Panc1 (cell line): ENCODE measurements at regions not wholly inside any gene's neighbourhood (a gene's known extent, or its start where the extent isn't known, plus 50 kb on each side); places are given as distances from the start of the nearest gene placed in this dataset.

Experiments
- ATAC-seq: fragments of 200-7000 bp; cut with Tn5 transposase; 2 replicates; pipeline ENCODE4 v1.9.1; 2020; ENCODE audit warnings: mild to moderate bottlenecking, moderate library complexity
- BruUV-seq: library from RNA; stranded (reverse); fragments of 400-500 nt; replicated peaks from 2 replicates; lab custom pipeline; 2021; lab: Mats Ljungman, UMichigan
- CTCF ChIA-PET: fragments of 300-600 bp; sonication (Branson Sonifier 250); formaldehyde crosslinking; loops from one replicate; lab custom pipeline; 2022; ENCODE audit warnings: antibody characterized with exemption; lab: Charles Lee
- POLR2A ChIA-PET: fragments of 300-600 bp; sonication (Branson Sonifier 250); formaldehyde crosslinking; loops from one replicate; lab custom pipeline; 2022; ENCODE audit warnings: antibody characterized with exemption; lab: Charles Lee
- DNase-seq: peaks from one replicate; pipeline ENCODE4 v3.0.0-alpha.2; 2010; ENCODE audit warnings: low read depth, low spot score
- H3K27ac ChIP-seq: 2 replicates; pipeline ENCODE4 v1.5.1; 2011; ENCODE audit warnings: mild to moderate bottlenecking, low read length, inconsistent platforms
- H3K27me3 ChIP-seq: fragments of 200-500 bp; sonication (Bioruptor generic); 2 replicates; pipeline ENCODE4 v1.6.0; 2014; ENCODE audit warnings: low read length, inconsistent platforms; ENCODE audit not compliant: control insufficient read depth, insufficient read depth
- H3K36me3 ChIP-seq: fragments of 200-500 bp; sonication (Bioruptor generic); 2 replicates; pipeline ENCODE4 v1.5.1; 2014; ENCODE audit warnings: inconsistent platforms, mild to moderate bottlenecking, low read length, moderate library complexity; ENCODE audit not compliant: control insufficient read depth, insufficient read depth
- H3K4me1 ChIP-seq: 2 replicates; pipeline ENCODE4 v1.5.1; 2011; ENCODE audit warnings: inconsistent platforms, mild to moderate bottlenecking, low read length, moderate library complexity; ENCODE audit not compliant: control insufficient read depth, insufficient read depth
- H3K4me3 ChIP-seq, 2 experiments: 2 replicates each; pipeline ENCODE4 v1.5.1; 2011 to 2012; ENCODE audit warnings: low read depth in 2 of 2, low read length in 2 of 2, mild to moderate bottlenecking in 2 of 2, inconsistent platforms in 1 of 2, moderate library complexity in 1 of 2
- H3K9me3 ChIP-seq: fragments of 200-500 bp; sonication (Bioruptor generic); 2 replicates; pipeline ENCODE4 v1.5.1; 2014; ENCODE audit warnings: low read depth, mild to moderate bottlenecking, inconsistent platforms, low read length, moderate library complexity; ENCODE audit not compliant: control insufficient read depth, insufficient read depth
- POLR2AphosphoS5 ChIP-seq: IDR thresholded peaks from 2 replicates; pipeline ENCODE4 v1.6.1; 2012; ENCODE audit warnings: mild to moderate bottlenecking, low read depth, low read length, moderate library complexity
- SIN3A ChIP-seq: IDR thresholded peaks from 2 replicates; pipeline ENCODE4 v1.6.1; 2012; ENCODE audit warnings: low read depth, mild to moderate bottlenecking, low read length, moderate library complexity, borderline replicate concordance; ENCODE audit not compliant: insufficient read depth
- TCF7L2 ChIP-seq: IDR thresholded peaks from 2 replicates; pipeline ENCODE4 v1.6.1; 2011; ENCODE audit warnings: mild to moderate bottlenecking, low read depth, low read length, inconsistent platforms
- in situ Hi-C: cut with HindIII; loops from 2 replicates; pipeline ENCODE4 v1.10.0; 2016; ENCODE audit warnings: low sequenced_read_pairs, low pct_unique_long_range_greater_than_20kb
- intact Hi-C: fragments of 100-400 bp; cut with micrococcal nuclease; formaldehyde crosslinking; loops from one replicate; pipeline ENCODE4 v1.10.0; 2022; ENCODE audit not compliant: unreplicated experiment
- TF ChIP-seq, protein P1 (sequence below): fragments of 450-650 bp; IDR thresholded peaks from 2 replicates; pipeline ENCODE4 v1.5.1; 2017; ENCODE audit warnings: mild to moderate bottlenecking
- TF ChIP-seq, protein P2 (sequence below), 2 experiments: IDR thresholded peaks; 2 replicates each; pipeline ENCODE4 v1.6.1; 2011 to 2012; ENCODE audit warnings: low read depth in 2 of 2, control low read depth in 1 of 2, low read length in 1 of 2, mild to moderate bottlenecking in 1 of 2, moderate library complexity in 1 of 2; ENCODE audit not compliant: insufficient read depth in 1 of 2

DNA sequence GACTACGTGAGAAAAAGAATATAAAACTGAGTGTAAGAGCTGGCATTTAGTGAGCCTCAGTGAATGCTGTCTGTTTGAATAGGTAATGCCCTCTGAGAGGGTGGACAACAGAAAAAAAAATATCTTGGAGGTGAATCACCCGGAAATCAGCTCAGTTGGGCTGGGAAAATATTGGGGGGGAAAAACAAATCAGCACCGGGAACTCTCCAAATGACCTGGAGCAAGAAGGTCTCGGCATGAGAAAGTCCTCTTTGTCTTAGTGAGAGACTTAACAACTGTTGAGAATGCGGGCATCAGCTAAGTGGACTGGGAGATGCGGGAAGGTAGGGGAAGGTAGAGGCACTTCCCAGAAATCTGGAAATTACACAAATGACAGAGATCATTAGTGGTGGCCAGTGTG, 109.4 kb upstream of the POU3F3 start:
- H3K4me1 ChIP-seq, result no peaks in the 10 kb centered on the region
- CTCF ChIA-PET, result no interaction called here
- BruUV-seq, result no TSS peak
- no peak for TF ChIP-seq SIN3A
- TF ChIP-seq, protein P1, sequence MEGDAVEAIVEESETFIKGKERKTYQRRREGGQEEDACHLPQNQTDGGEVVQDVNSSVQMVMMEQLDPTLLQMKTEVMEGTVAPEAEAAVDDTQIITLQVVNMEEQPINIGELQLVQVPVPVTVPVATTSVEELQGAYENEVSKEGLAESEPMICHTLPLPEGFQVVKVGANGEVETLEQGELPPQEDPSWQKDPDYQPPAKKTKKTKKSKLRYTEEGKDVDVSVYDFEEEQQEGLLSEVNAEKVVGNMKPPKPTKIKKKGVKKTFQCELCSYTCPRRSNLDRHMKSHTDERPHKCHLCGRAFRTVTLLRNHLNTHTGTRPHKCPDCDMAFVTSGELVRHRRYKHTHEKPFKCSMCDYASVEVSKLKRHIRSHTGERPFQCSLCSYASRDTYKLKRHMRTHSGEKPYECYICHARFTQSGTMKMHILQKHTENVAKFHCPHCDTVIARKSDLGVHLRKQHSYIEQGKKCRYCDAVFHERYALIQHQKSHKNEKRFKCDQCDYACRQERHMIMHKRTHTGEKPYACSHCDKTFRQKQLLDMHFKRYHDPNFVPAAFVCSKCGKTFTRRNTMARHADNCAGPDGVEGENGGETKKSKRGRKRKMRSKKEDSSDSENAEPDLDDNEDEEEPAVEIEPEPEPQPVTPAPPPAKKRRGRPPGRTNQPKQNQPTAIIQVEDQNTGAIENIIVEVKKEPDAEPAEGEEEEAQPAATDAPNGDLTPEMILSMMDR, result no peak
- TF ChIP-seq POLR2AphosphoS5, result no peak
- TF ChIP-seq TCF7L2, result no peak
- TF ChIP-seq, protein P2, sequence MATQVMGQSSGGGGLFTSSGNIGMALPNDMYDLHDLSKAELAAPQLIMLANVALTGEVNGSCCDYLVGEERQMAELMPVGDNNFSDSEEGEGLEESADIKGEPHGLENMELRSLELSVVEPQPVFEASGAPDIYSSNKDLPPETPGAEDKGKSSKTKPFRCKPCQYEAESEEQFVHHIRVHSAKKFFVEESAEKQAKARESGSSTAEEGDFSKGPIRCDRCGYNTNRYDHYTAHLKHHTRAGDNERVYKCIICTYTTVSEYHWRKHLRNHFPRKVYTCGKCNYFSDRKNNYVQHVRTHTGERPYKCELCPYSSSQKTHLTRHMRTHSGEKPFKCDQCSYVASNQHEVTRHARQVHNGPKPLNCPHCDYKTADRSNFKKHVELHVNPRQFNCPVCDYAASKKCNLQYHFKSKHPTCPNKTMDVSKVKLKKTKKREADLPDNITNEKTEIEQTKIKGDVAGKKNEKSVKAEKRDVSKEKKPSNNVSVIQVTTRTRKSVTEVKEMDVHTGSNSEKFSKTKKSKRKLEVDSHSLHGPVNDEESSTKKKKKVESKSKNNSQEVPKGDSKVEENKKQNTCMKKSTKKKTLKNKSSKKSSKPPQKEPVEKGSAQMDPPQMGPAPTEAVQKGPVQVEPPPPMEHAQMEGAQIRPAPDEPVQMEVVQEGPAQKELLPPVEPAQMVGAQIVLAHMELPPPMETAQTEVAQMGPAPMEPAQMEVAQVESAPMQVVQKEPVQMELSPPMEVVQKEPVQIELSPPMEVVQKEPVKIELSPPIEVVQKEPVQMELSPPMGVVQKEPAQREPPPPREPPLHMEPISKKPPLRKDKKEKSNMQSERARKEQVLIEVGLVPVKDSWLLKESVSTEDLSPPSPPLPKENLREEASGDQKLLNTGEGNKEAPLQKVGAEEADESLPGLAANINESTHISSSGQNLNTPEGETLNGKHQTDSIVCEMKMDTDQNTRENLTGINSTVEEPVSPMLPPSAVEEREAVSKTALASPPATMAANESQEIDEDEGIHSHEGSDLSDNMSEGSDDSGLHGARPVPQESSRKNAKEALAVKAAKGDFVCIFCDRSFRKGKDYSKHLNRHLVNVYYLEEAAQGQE (IDR thresholded peaks at IDR 0.05; ENCODE audit: insufficient read depth in 1 of 2, low read depth in 2 of 2, low read length in 1 of 2), result no peak
- no peak overlapping the region for H3K27ac ChIP-seq
- H3K4me3 ChIP-seq, result no peak overlapping the region
- H3K27me3 ChIP-seq, result no peaks in the 10 kb centered on the region; the same call in 1 of the 2 replicates
- intact Hi-C loops, result no loop called here
- H3K36me3 ChIP-seq, result no peaks in the 10 kb centered on the region
- no peak for ATAC-seq
- POLR2A ChIA-PET, result no interaction called here
- in situ Hi-C loops, result no loop called here
- no peak for DNase-seq
- no peaks in the 10 kb centered on the region for H3K9me3 ChIP-seq

DNA sequence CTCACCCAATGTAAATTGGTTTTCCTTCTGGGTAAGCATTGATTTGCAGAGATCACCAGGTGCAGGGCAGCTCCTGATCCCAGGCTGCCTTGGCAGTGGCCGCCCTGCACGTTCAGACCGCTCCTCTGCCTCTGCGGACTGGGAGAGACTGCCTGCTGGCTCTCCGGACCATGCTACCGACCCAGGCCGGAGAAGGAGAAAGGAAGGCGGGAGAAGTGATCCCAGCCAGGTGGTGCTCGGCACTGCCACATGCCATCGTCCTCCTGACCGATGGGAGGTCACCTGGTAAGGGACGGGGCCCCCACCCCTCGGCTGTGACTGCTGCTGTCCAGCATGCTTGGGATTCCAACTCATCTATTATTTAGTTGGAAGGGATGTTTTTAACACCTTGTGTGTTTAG, 108.1 kb upstream of the POU3F3 start:
- intact Hi-C loops, result no loop called here
- TF ChIP-seq, protein P1, result no peak
- no peak for TF ChIP-seq POLR2AphosphoS5
- no peak for TF ChIP-seq TCF7L2
- no peak for TF ChIP-seq SIN3A
- TF ChIP-seq, protein P2 (IDR thresholded peaks at IDR 0.05; ENCODE audit: insufficient read depth in 1 of 2, low read depth in 2 of 2, low read length in 1 of 2), result no peak
- in situ Hi-C loops, result no loop called here

More for the DNA sequence above, 108.1 kb upstream of the POU3F3 start:
- no peaks in the 10 kb centered on the region; the same call in 1 of the 2 replicates for H3K27me3 ChIP-seq
- ChIA-PET POLR2A (no interaction called here), CTCF (no interaction called here)
- no peaks in the 10 kb centered on the region for H3K4me1 ChIP-seq
- no peak overlapping the region for H3K4me3 ChIP-seq
- no peaks in the 10 kb centered on the region for H3K36me3 ChIP-seq
- ATAC-seq (no peak), DNase-seq (no peak)
- no peak overlapping the region for H3K27ac ChIP-seq
- no peaks in the 10 kb centered on the region for H3K9me3 ChIP-seq
- BruUV-seq, result no TSS peak
